VCaP (cell line): ENCODE measurements at regions not wholly inside any gene's neighbourhood (a gene's known extent, or its start where the extent isn't known, plus 50 kb on each side); places are given as distances from the start of the nearest gene placed in this dataset.
"Not testable (repeated sequence)": the region's sequence is repeated elsewhere in the genome, so short reads cannot be mapped to it uniquely, and the experiment has no call there.

ENCODE experiments used
- H3K27ac ChIP-seq: fragments of 450-650 bp; 2 replicates; pipeline ENCODE4 v1.5.1; 2017
- TF ChIP-seq, protein P1 (sequence below): fragments of 450-650 bp; conservative IDR thresholded peaks from 2 replicates; pipeline ENCODE4 v1.5.1; 2017; ENCODE audit warnings: mild to moderate bottlenecking, moderate library complexity

DNA sequence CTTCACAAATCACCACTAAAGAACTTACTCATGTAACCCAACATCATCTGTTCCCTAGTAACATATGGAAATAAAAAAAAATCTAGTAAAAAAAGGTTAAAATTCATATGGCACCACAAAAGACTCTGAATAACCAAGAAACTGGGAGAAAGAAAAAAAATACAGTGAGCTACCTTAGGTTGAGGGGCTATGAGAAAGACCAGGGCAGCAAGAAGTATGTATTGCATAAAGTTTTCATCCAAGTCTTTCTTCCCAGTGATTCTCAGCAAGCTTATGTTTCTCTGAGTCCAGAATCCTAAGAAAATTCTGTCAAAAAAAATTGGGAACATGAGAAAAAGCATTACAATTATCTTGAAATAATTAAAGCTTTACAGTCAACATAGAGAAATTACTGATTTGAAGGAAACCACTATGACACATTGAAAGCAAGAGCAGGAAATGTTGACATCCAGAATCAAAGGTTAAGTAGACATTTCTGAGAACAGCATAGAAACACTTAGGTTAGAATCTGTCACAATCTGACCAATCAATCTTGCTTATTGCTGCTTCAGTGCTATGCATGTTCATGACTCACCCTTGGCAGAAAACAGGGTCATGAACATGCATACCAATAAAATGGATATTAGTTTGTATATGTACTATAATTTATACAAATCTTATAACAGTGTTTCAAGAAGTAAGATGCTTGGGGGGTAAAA lies 494.0 kb upstream of the POT1 start:
- TF ChIP-seq, protein P1, sequence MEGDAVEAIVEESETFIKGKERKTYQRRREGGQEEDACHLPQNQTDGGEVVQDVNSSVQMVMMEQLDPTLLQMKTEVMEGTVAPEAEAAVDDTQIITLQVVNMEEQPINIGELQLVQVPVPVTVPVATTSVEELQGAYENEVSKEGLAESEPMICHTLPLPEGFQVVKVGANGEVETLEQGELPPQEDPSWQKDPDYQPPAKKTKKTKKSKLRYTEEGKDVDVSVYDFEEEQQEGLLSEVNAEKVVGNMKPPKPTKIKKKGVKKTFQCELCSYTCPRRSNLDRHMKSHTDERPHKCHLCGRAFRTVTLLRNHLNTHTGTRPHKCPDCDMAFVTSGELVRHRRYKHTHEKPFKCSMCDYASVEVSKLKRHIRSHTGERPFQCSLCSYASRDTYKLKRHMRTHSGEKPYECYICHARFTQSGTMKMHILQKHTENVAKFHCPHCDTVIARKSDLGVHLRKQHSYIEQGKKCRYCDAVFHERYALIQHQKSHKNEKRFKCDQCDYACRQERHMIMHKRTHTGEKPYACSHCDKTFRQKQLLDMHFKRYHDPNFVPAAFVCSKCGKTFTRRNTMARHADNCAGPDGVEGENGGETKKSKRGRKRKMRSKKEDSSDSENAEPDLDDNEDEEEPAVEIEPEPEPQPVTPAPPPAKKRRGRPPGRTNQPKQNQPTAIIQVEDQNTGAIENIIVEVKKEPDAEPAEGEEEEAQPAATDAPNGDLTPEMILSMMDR: no peak
- H3K27ac ChIP-seq: no peak overlapping the region

DNA sequence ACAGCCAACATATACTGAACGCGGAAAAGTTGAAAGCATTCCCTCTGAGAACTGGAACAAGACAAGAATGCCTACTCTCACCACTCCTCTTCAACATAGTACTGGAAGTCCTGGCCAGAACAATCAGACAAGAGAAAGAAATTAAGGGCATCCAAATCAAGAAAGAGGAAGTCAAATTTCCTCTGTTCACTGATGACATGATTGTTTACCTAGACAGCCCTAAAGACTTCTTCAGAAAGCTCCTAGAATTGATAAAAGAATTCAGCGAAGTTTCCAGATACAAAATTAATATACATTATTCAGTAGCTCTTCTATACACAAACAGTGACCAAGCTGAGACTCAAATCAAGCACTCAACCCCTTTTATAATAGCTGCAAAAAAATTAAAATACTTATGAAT lies 491.8 kb upstream of the POT1 start:
- not testable (repeated sequence) for H3K27ac ChIP-seq

DNA sequence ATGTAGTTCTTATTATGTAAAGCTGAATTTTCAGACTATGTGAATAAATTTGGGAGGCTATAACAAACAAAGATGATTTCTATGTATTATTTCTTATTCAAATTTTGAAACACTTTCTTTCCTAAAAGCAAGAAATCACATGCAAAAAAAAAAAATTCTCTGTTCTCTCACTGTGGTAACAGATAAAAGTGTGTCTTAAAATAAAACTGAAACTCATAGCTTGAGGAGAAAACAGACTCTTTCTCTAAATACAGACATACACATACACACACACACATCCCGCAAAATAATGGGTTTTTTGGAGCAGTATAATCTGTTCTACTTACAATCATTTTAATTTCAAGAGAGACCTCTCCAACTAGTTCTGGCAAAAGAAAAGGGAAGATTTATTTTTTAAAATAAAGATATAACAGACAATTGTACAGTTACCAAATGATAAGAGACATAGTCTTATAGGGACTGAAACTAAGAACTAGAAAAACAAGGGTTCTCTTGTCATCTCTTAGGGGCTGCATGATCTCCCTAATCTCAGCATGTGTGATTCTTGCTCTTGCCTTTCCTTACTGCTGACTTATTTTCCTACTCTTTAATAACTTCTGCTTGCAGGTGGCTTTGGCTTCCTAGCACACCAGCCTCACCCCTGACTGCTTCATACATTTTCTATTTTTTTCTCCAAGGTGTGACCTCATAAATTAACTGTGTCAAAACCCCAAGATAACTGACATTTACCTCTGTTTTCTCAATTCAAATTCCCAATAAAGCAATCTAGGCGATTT lies 483.5 kb upstream of the POT1 start:
- TF ChIP-seq, protein P1: no peak

DNA sequence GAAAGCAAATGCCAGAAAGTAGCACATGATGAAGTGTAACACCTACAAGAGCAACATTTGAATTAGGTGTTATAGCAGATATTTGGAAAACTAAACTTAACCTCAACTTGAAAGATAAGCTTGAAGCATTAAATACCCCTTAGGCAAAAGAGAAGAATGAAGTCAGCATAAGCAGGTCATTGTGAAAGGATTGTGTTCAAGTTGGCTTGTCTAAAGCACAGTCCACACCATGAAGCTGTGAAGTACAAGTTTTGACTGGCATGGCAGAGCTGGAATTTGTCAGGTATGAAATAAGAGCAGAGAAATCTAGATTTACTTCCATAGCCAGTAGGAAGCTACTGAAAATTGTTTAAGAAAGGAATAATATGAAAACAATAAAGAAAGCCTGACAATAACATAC lies 480.3 kb upstream of the POT1 start:
- H3K27ac ChIP-seq: no peak overlapping the region
- TF ChIP-seq, protein P1: no peak

More for the DNA sequence above, 483.5 kb upstream of the POT1 start:
- H3K27ac ChIP-seq: no peak overlapping the region

DNA sequence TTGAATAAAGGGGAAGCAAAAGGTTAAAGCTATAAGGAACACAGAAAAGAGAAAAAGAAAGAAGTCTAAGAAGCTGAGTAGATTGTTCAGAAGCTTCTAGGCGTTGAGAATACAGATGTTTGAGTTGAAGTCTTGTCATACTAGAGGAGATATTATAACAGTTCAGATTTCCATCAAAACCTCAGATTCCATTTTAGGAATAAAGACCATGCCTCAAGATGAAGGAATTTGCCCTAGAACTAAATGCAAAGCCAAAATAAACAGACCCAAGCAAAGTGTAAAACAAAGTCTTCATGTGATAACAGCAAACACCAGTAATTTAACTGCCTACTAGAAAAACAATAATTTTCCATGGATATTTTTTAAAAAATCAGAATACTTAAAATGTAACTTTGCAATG lies 476.5 kb upstream of the POT1 start:
- no peak overlapping the region for H3K27ac ChIP-seq
- TF ChIP-seq, protein P1: no peak

DNA sequence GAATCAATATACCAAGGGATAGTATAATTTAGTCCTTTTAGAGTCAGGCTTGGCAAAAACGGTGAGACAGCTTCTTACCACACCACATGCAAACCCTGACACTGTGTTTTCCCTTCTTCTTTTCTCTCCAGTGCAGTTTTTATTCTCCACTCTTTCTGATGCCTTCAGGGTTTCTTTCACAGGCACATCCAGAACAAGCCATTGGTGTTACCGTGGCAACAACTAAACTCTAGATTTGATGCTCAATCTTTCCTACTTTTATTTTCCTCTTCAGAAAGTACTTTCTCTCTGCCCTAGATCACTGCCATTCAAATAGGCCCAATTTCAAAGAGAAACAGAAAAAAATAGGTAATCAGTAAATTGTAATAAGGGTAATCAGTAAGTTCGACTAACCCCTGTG lies 469.8 kb upstream of the POT1 start:
- TF ChIP-seq, protein P1: no peak
- no peak overlapping the region for H3K27ac ChIP-seq

DNA sequence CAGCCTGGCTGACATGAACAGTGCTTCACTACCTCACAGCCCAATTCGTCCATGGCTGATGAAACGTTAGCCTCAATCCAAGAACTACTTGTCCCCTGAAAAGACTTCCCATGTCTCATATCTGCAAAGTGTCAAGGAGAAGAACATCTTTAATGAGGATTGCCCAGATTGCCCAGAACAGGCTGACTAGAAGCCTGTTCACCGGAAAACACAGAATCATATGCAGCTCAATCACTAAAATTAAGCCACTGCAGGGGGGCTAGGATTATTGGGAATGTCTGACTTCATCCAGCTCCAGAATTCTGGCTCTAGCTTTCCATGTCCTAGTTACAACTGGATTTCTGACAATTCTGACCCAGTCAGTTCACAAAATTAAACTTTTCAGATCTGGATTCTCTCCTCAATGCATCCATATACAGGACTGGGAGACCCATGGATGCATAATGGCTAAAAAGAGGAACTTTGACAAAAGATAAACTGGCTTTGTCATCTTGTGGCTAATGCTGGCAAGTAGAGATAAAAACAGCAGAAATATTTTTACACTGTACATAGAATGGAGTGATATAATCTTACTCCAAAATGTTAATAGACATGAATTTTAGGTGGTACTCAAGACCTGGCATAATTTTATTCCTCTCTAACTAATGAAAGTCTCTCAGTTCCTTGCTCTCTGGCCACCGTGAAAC lies 467.0 kb upstream of the POT1 start:
- TF ChIP-seq, protein P1: no peak
- no peak overlapping the region for H3K27ac ChIP-seq

DNA sequence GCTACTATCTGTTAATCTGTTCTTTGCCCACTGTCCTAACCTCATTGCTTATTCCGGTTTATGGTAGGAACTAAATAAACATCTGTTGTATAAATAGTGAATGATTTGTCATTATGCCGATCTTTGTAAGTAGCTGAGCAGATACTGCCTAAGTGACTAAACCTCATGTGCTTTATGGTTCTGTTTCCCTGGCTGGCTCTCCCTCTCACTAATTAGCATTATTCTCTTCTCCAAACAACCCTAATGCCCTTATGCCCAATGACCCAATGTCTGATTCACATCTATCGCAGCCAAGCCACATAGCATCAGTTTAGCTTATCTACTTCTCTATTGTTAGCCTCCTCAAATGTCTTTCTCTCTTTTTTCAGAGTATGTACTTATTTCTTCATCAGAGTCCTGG lies 462.3 kb upstream of the POT1 start:
- TF ChIP-seq, protein P1: no peak
- no peak overlapping the region for H3K27ac ChIP-seq
